Mammary epithelial cell (primary cell): ENCODE measurements at regions not wholly inside any gene's neighbourhood (a gene's known extent, or its start where the extent isn't known, plus 50 kb on each side); places are given as distances from the start of the nearest gene placed in this dataset.

ENCODE experiments used
- EZH2 ChIP-seq: IDR thresholded peaks from 2 replicates; pipeline ENCODE4 v1.6.1; 2012; ENCODE audit warnings: low read length, inconsistent platforms, borderline replicate concordance
- TF ChIP-seq, protein P1 (sequence below), 2 donors: IDR thresholded peaks in 1 of 2; conservative IDR thresholded peaks in 1 of 2; 2 replicates each; pipeline ENCODE4 v1.5.1; 2011 to 2012; ENCODE audit warnings: inconsistent platforms in 2 of 2, low read length in 2 of 2, mild to moderate bottlenecking in 2 of 2, control low read depth in 1 of 2, low read depth in 1 of 2; ENCODE audit not compliant: insufficient read depth in 1 of 2; ENCODE audit errors: extremely low read depth in 1 of 2

DNA sequence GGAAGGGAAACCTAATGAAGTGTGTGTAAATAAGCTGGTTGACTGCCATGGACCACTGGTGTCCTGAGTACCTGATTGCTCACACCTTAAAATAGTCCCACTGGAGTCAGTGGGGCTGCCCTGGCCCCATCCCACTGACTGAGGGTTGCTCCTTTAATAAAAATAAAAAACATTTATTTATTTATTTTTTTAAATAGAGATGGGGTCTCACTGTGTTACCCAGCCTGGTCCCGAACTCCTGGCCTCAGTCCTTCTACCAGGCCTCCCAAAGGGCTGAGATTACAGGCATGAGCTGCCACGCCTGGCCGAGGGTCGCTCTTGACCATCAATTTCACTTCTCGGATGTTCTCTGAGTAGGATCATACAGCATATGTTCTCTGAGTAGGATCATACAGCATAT, 394.2 kb upstream of the IRX2 start:
- no peak for TF ChIP-seq EZH2
- TF ChIP-seq, protein P1, sequence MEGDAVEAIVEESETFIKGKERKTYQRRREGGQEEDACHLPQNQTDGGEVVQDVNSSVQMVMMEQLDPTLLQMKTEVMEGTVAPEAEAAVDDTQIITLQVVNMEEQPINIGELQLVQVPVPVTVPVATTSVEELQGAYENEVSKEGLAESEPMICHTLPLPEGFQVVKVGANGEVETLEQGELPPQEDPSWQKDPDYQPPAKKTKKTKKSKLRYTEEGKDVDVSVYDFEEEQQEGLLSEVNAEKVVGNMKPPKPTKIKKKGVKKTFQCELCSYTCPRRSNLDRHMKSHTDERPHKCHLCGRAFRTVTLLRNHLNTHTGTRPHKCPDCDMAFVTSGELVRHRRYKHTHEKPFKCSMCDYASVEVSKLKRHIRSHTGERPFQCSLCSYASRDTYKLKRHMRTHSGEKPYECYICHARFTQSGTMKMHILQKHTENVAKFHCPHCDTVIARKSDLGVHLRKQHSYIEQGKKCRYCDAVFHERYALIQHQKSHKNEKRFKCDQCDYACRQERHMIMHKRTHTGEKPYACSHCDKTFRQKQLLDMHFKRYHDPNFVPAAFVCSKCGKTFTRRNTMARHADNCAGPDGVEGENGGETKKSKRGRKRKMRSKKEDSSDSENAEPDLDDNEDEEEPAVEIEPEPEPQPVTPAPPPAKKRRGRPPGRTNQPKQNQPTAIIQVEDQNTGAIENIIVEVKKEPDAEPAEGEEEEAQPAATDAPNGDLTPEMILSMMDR (conservative IDR thresholded peaks at IDR 0.05 in 1 of 2, IDR thresholded peaks at IDR 0.05 in 1 of 2; ENCODE audit: extremely low read depth in 1 of 2, insufficient read depth in 1 of 2, low read depth in 1 of 2, low read length in 2 of 2): no peak
